ENCODE measurements at regions not wholly inside any gene's neighbourhood (a gene's known extent, or its start where the extent isn't known, plus 50 kb on each side); places are given as distances from the start of the nearest gene placed in this dataset.

DNA sequence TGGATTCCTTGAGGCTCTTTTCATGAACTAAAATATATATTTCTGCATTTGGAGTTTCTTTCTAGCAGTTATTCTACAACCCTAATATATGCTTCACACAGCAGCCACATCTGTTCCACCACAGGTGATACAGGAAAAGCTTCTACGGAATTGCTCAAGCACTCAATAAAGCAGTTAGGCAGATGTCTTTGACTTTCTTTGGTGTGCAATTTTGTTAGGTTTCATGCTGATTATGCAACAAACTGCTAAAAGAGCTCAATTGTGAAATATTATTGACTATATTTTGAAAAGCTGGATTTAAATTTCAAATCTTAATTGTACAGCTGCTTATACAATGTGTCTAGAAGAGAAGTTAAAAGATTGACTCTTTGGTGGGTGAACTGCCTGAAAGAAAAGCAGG, 1055.6 kb upstream of the FBXO33 start:
- Mint-ChIP-seq H3K36me3 (ENCODE audit: insufficient read depth in 1 of 3, low read depth in 3 of 3) (no peaks in the 10 kb centered on the region), H3K4me1 (0 out of 4 replicates have a peak, but pooled peaks cover 0 to 2% of the 10 kb centered on the region in 2 experiments), H3K4me3 (no peak overlapping the region), H3K27ac (no peak overlapping the region), H3K27me3 (ENCODE audit: low read depth) (no peaks in the 10 kb centered on the region; the same call in 1 of the 2 replicates), H3K9me3 (no peaks in the 10 kb centered on the region)
- Histone ChIP-seq H3K9ac (ENCODE audit: extremely low read depth, insufficient read length, low read length) (no peak overlapping the region), H4K8ac (replicated peaks; ENCODE audit: insufficient read length, low read depth, low read length) (no peak overlapping the region), H3K9me3 (ENCODE audit: control insufficient read depth, low read depth, low read length) (no peaks in the 10 kb centered on the region), H2AK5ac (ENCODE audit: insufficient read length, low read length) (no peak overlapping the region), H4K5ac (ENCODE audit: insufficient read length, low read depth, low read length) (no peak overlapping the region), H4K91ac (ENCODE audit: insufficient read length, low read depth, low read length) (no peak overlapping the region), H3K27ac (ENCODE audit: insufficient read length, low read depth, low read length) (no peak overlapping the region), H4K20me1 (ENCODE audit: control insufficient read depth, insufficient read depth, insufficient read length) (no peaks in the 10 kb centered on the region), H2BK5ac (ENCODE audit: insufficient read length, low read length) (no peak overlapping the region), H3K79me1 (ENCODE audit: insufficient read depth, low read depth, low read length, poor library complexity, severe bottlenecking) (no peaks in the 10 kb centered on the region), H3K56ac (ENCODE audit: insufficient read length, low read depth, low read length) (no peak overlapping the region), H3K27me3 (ENCODE audit: insufficient read depth, low read length) (no peaks in the 10 kb centered on the region), H3K4me2 (ENCODE audit: insufficient read depth, insufficient read length, low read length) (no peak overlapping the region), H2BK12ac (ENCODE audit: insufficient read length, low read depth, low read length) (no peak overlapping the region), H3T11ph (ENCODE audit: low read length) (no peak overlapping the region), H3K23ac (ENCODE audit: insufficient read length, low read depth, low read length) (no peak overlapping the region), H2BK15ac (ENCODE audit: low read depth, low read length) (no peak overlapping the region), H3K18ac (ENCODE audit: insufficient read length, low read depth, low read length) (no peak overlapping the region), H3K4ac (ENCODE audit: low read depth, low read length) (no peak overlapping the region), H2BK120ac (ENCODE audit: low read depth, low read length, poor library complexity, severe bottlenecking) (no peak overlapping the region), H2AFZ (ENCODE audit: low read length) (no peak overlapping the region), H3K79me2 (ENCODE audit: insufficient read depth, low read length) (no peaks in the 10 kb centered on the region), H3K23me2 (ENCODE audit: insufficient read length, low read depth, low read length, poor library complexity, severe bottlenecking) (no peaks in the 10 kb centered on the region), H3K14ac (ENCODE audit: insufficient read depth, low read length) (no peak overlapping the region), H2BK20ac (ENCODE audit: low read depth, low read length, poor library complexity, severe bottlenecking) (no peak overlapping the region), H3K4me1 (ENCODE audit: insufficient read depth, low read length) (no peaks in the 10 kb centered on the region)
- no CpG with 5 or more reads among the region's 1 CpG for WGBS (ENCODE audit: extremely low coverage, insufficient read length, low lambda C conversion rate)
- TF ChIP-seq CTCF (conservative IDR thresholded peaks at IDR 0.05): no peak
- no peak for DNase-seq
